Heart right ventricle (tissue), 16 donors: ENCODE measurements at regions not wholly inside any gene's neighbourhood (a gene's known extent, or its start where the extent isn't known, plus 50 kb on each side); places are given as distances from the start of the nearest gene placed in this dataset.
A peak's percentile ranks its signal among the peaks of the same experiment; 100 is the strongest.

Source experiments
- ATAC-seq, 8 donors: fragments of 200-7000 bp; cut with Tn5 transposase; one replicate each; pipeline ENCODE4 v1.9.1; 2020; ENCODE audit warnings: mild to moderate bottlenecking in 8 of 8, moderate library complexity in 8 of 8, moderate number of reproducible peaks in 1 of 8
- DNase-seq, 2 donors: peaks; one replicate each; pipeline ENCODE4 v3.0.0-alpha.2; 2020
- H3K27ac ChIP-seq, 10 donors: fragments of 200-600 bp; sonication (generic) in 2 of 10; one replicate each; pipeline versions ENCODE4 v1.5.0 to v1.8.0; 2020 to 2022; ENCODE audit warnings: mild to moderate bottlenecking in 3 of 10
- H3K27me3 ChIP-seq, 7 donors: fragments of 200-600 bp; one replicate each; pipeline ENCODE4 v1.8.0; 2021 to 2022; ENCODE audit warnings: mild to moderate bottlenecking in 2 of 7
- H3K36me3 ChIP-seq, 9 donors: fragments of 200-600 bp; sonication (generic) in 1 of 9; one replicate each; pipeline versions ENCODE4 v1.5.0 to v1.8.0; 2020 to 2022; ENCODE audit warnings: mild to moderate bottlenecking in 2 of 9
- H3K4me1 ChIP-seq, 9 donors: fragments of 200-600 bp; sonication (generic) in 1 of 9; one replicate each; pipeline versions ENCODE4 v1.5.0 to v1.8.0; 2020 to 2022; ENCODE audit warnings: mild to moderate bottlenecking in 4 of 9
- H3K4me3 ChIP-seq, 10 donors: fragments of 200-600 bp; sonication (generic) in 2 of 10; one replicate each; pipeline versions ENCODE4 v1.5.0 to v1.8.0; 2020 to 2022; ENCODE audit warnings: mild to moderate bottlenecking in 7 of 10, moderate library complexity in 2 of 10
- H3K9me3 ChIP-seq, 11 donors: fragments of 200-600 bp in 10 of 11; sonication (generic) in 2 of 11; one replicate each; pipeline versions ENCODE4 v1.5.0 to v1.8.0; 2013 to 2022; ENCODE audit warnings: mild to moderate bottlenecking in 2 of 11, control low read depth in 1 of 11, moderate library complexity in 1 of 11
- WGBS, 2 donors: extraction: QIAGEN DNeasy Blood & Tissue Kit; methylation state at CpG; one replicate each; pipeline ENCODE4 v1.1.7; 2013; ENCODE audit warnings: inconsistent platforms in 1 of 2; 5-methylcytosine and 5-hydroxymethylcytosine counted together
- intact Hi-C, 10 donors: fragments of 100-400 bp; cut with DNase I; formaldehyde crosslinking; loops; one replicate each; pipeline versions ENCODE4 v1.11.1 to v1.14.2; 2022
- TF ChIP-seq, protein P1 (sequence below), 9 donors: fragments of 200-600 bp; sonication (generic) in 2 of 9; IDR thresholded peaks; one replicate each; pipeline versions ENCODE4 v1.5.0 to v1.8.0; 2021 to 2022; ENCODE audit warnings: antibody characterized with exemption in 9 of 9, mild to moderate bottlenecking in 5 of 9, moderate library complexity in 1 of 9
- donor health status: Arrhythmogenic right ventricular cardiomyopathy.
- donor health status: ischemic (EF 13 %, LVEDD 7.1; RV severe dilation, severe dysfunction).
- donor health status: healthy with polysubstance abuse.
- donor health status: DM: no; HTN: yes; CAD: no.
- donor health status: DM: no; HTN: no; CAD: no.
- donor health status: ischemic (EF 25% LVEDD 6.9; RV normal size, moderate dysfunction).
- donor health status: ischemic (EF 25% LVEDD 5.7; RV mildly dilated, moderate dysfunction).
- donor health status: healthy.
- donor health status: DM: yes; HTN: yes; CAD: no.
- donor health status: Ischemic cardiomyopathy.
- donor health status: ischemic (EF 35%, LVEDD 5.7; RV mildly dilated, moderate dysfunction).
- donor health status: nonischemic (EF 11% LVEDD 7.7; RV severe dilation, severe dysfunction).
- donor health status: DM: yes; HTN: yes; CAD: no.
- donor health status: PGD.
- donor health status: ischemic (EF 29% LVEDD 5.4; RV normal size, mild dysfunction).
- donor health status: nonischemic (EF 23%, LVEDD 6.1; RV moderate dilation, normal function).

DNA sequence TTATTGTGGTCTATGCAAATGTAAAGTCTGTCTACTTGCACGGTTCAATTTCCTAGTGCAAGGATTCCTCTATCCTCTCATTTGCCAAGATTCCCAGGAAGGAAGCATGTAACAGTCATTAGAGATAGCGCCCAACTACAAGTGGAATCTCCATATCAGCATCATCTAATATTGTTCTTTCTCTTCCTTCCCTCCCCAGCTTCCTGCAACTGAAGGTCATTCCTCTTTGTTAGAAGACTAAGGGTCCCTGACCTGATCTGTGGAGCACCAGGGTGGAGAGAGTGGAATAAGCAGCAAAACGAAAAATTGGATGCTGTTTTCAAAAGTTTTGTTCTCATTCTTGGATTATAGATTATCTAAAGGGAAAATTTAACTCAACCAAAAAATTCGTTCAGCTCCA, 714.0 kb downstream of the DIAPH3 start:
- Histone ChIP-seq H3K4me3 (no peak overlapping the region), H3K9me3 (no peaks in the 10 kb centered on the region), H3K27me3 (no peaks in the 10 kb centered on the region), H3K4me1 (peaks cover 0 to 16% (median 0%) of the 10 kb centered on the region in 9 donors), H3K27ac (peak overlapping the region in 1 of 10 donors; percentile 20), H3K36me3 (no peaks in the 10 kb centered on the region)
- TF ChIP-seq, protein P1, sequence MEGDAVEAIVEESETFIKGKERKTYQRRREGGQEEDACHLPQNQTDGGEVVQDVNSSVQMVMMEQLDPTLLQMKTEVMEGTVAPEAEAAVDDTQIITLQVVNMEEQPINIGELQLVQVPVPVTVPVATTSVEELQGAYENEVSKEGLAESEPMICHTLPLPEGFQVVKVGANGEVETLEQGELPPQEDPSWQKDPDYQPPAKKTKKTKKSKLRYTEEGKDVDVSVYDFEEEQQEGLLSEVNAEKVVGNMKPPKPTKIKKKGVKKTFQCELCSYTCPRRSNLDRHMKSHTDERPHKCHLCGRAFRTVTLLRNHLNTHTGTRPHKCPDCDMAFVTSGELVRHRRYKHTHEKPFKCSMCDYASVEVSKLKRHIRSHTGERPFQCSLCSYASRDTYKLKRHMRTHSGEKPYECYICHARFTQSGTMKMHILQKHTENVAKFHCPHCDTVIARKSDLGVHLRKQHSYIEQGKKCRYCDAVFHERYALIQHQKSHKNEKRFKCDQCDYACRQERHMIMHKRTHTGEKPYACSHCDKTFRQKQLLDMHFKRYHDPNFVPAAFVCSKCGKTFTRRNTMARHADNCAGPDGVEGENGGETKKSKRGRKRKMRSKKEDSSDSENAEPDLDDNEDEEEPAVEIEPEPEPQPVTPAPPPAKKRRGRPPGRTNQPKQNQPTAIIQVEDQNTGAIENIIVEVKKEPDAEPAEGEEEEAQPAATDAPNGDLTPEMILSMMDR (IDR thresholded peaks at IDR 0.05) = no peak
- 57 to 65% methylated on average over 4 of the region's 4 CpGs for WGBS, 2 donors
- no peak for DNase-seq
- ATAC-seq = peak in 2 of 8 donors; percentile 44
- intact Hi-C loops = loop anchor here in 2 of 10 donors (10.0 kb wide), 2 partner anchors 45 to 225 kb away; no protein-coding TSS in a partner anchor

DNA sequence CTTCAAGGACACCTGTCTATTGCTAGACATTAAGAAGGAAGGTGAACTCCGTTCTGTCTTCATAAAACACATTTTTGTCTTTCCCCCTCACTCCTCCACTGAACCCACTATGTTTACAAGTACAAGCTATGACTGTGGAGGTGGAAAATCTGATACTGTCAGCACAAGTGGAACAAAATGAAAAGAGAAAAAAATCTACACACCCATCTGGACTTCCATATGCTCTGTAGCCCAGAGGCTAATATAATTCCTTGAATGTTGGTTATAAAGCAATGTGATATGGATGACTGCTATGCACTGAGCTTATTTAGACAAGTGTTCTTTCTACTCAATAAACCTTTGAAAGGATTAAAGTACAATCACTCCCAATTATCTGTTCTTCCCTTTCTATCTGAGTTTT, 713.5 kb downstream of the DIAPH3 start:
- Histone ChIP-seq H3K4me3 (no peak overlapping the region), H3K9me3 (no peaks in the 10 kb centered on the region), H3K36me3 (no peaks in the 10 kb centered on the region), H3K27me3 (no peaks in the 10 kb centered on the region), H3K27ac (peak overlapping the region in 1 of 10 donors; percentile 20), H3K4me1 (peaks cover 0 to 16% (median 0%) of the 10 kb centered on the region in 9 donors)
- ATAC-seq = no peak
- no peak for DNase-seq
- TF ChIP-seq, protein P1 (IDR thresholded peaks at IDR 0.05) = no peak
- WGBS, 2 donors = 73 to 78% methylated on average over 1 of the region's 1 CpG
- intact Hi-C loops = loop anchor here in 1 of 10 donors (10.0 kb wide), 1 partner anchor 225 kb away; no protein-coding TSS in a partner anchor

DNA sequence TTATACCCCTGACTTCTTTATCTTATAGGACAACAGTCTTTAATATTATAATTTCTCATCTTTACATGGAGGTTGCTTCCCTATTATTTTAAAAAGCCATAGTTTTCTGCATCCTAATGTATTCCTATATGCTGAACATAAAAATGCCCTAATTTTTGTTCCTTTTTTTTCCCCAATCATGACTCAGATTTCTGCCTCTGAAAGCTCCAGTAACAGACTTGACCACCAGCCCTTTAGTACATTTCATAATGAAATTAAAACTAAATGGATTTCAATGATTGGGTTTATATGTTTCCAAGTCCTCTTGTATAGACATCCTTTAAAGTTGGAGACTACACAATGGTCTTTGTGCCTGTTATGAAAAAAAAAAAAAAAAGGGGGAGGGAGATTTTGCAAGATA, 712.5 kb downstream of the DIAPH3 start:
- TF ChIP-seq, protein P1 (IDR thresholded peaks at IDR 0.05) = no peak
- no peaks in the 10 kb centered on the region for H3K9me3 ChIP-seq
- H3K27me3 ChIP-seq = no peaks in the 10 kb centered on the region
- no peak overlapping the region for H3K27ac ChIP-seq
- no peaks in the 10 kb centered on the region for H3K36me3 ChIP-seq
- H3K4me3 ChIP-seq = no peak overlapping the region
- DNase-seq (no peak), ATAC-seq (no peak)
- intact Hi-C loops = loop anchor here in 1 of 10 donors (10.0 kb wide), 1 partner anchor 224 kb away; no protein-coding TSS in a partner anchor
- peaks cover 0 to 16% (median 0%) of the 10 kb centered on the region in 9 donors for H3K4me1 ChIP-seq

DNA sequence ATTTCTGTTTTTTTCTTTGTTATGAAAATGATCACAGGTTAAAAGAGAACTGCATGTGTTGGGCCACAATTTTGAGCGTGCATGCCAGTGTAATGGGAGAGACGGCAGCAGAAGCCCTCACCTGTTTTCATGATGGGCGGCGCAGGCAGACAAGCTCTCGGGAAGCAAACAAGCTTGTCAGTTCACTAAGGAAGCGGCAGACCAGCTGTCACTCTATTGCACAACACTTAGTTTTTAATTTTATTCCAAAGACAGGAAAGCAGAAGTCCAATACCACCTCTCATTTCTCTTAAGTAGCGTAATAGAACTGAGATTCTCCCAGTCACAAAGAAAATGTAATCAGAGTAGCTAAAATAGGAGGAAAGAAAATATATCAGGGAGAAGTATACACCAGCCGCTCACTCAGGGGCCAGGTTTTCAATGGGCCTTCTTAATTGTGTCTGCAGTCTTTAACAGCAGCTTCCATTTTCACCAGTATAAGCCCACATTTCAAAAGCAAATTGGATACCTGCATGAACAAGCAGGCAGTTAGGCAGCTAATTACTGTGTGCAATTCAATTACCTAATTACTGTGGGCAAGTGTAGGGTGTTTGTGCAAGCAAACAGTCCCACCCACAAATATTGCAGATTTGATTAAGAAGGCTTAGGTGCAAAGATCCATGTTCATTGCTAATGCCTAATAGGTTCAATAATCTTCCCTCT, 711.4 kb downstream of the DIAPH3 start:
- ATAC-seq (peak in 3 of 8 donors; percentile 34 to 54 (median 42)), DNase-seq (no peak)
- intact Hi-C loops = loop anchor here in 1 of 10 donors (10.0 kb wide), 1 partner anchor 222 kb away; no protein-coding TSS in a partner anchor
- TF ChIP-seq, protein P1 (IDR thresholded peaks at IDR 0.05) = no peak
- no peaks in the 10 kb centered on the region for H3K36me3 ChIP-seq
- H3K27ac ChIP-seq = no peak overlapping the region
- H3K9me3 ChIP-seq = no peaks in the 10 kb centered on the region
- no peaks in the 10 kb centered on the region for H3K27me3 ChIP-seq
- H3K4me3 ChIP-seq = no peak overlapping the region
- peaks cover 0 to 12% (median 0%) of the 10 kb centered on the region in 9 donors for H3K4me1 ChIP-seq
- 89 to 95% methylated on average over 8 of the region's 8 CpGs for WGBS, 2 donors
